Muscle layer of colon (tissue), 2 donors: ENCODE measurements at regions not wholly inside any gene's neighbourhood (a gene's known extent, or its start where the extent isn't known, plus 50 kb on each side); places are given as distances from the start of the nearest gene placed in this dataset.

Experiments
- H3K27ac ChIP-seq: one replicate; pipeline ENCODE4 v1.7.0; 2013; ENCODE audit warnings: low read depth, mild to moderate bottlenecking, low read length, moderate library complexity
- H3K27me3 ChIP-seq, 2 donors: one replicate each; pipeline ENCODE4 v1.7.0; 2013; ENCODE audit warnings: low read length in 2 of 2, mild to moderate bottlenecking in 2 of 2; ENCODE audit not compliant: insufficient read depth in 2 of 2, control insufficient read depth in 1 of 2
- H3K36me3 ChIP-seq: one replicate; pipeline ENCODE4 v1.7.0; 2013; ENCODE audit warnings: mild to moderate bottlenecking, low read length; ENCODE audit not compliant: insufficient read depth
- H3K4me1 ChIP-seq: one replicate; pipeline ENCODE4 v1.7.0; 2013; ENCODE audit warnings: mild to moderate bottlenecking, low read length; ENCODE audit not compliant: insufficient read depth
- H3K4me3 ChIP-seq, 2 donors: one replicate each; pipeline ENCODE4 v1.7.0; 2013; ENCODE audit warnings: low read length in 2 of 2, low read depth in 1 of 2, mild to moderate bottlenecking in 1 of 2, moderate library complexity in 1 of 2
- H3K9ac ChIP-seq: one replicate; pipeline ENCODE4 v1.7.0; 2013; ENCODE audit warnings: low read length
- H3K9me3 ChIP-seq: one replicate; pipeline ENCODE4 v1.7.0; 2013; ENCODE audit warnings: mild to moderate bottlenecking, low read length
- donor health status: abdominal sarcoma.
- donor health status: Adenocarcinoma of cecum.

DNA sequence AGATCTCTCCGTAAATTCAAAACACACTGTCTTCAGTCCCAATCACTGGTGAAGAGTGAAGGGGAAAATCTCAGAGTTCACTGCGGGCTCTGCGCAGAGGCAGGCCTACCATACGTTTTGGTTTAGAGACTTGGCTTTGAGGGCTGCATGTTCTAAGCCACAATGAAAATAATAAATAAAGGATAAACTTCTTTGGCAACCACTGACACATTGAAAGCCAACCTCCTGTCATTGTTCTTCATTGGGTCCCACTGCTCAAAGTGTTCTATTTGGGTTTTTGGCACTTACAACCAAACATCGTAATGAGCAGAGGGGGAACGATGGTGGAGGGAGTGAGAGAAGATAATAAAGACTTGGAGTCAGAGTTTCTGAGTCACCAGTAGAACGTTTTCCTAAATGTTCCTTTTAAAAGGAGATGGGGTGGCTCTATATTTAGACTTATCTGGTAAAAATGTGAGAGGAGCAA is 472.9 kb downstream of the SOX6 start:
- no peaks in the 10 kb centered on the region for H3K9me3 ChIP-seq
- H3K27me3 ChIP-seq = no peaks in the 10 kb centered on the region
- H3K36me3 ChIP-seq = no peaks in the 10 kb centered on the region
- H3K4me1 ChIP-seq = peaks cover 6% of the 10 kb centered on the region
- H3K27ac ChIP-seq = no peak overlapping the region
- H3K4me3 ChIP-seq = no peak overlapping the region
- no peak overlapping the region for H3K9ac ChIP-seq

DNA sequence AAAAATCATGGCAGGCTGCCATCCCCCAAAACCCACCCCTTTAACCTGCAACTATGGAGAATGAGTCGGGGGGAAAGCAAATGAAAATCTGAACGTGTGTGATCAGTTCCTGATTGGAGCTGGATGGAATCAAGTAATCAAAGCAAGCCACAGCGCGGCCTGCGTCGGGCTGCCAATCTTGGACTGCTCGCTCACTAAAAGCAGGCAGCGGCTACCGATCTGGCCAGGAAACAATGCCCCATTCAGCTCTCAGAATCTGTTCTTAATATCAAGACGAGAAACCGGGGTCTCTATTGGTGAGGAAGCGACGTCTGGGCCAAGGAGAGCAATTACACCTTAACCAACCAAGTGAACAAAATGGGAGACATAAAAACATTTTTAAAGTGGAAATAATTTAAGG is 472.2 kb downstream of the SOX6 start:
- H3K9me3 ChIP-seq = no peaks in the 10 kb centered on the region
- no peak overlapping the region for H3K4me3 ChIP-seq
- peaks cover 6% of the 10 kb centered on the region for H3K4me1 ChIP-seq
- no peak overlapping the region for H3K27ac ChIP-seq
- no peaks in the 10 kb centered on the region for H3K27me3 ChIP-seq
- no peak overlapping the region for H3K9ac ChIP-seq
- no peaks in the 10 kb centered on the region for H3K36me3 ChIP-seq

DNA sequence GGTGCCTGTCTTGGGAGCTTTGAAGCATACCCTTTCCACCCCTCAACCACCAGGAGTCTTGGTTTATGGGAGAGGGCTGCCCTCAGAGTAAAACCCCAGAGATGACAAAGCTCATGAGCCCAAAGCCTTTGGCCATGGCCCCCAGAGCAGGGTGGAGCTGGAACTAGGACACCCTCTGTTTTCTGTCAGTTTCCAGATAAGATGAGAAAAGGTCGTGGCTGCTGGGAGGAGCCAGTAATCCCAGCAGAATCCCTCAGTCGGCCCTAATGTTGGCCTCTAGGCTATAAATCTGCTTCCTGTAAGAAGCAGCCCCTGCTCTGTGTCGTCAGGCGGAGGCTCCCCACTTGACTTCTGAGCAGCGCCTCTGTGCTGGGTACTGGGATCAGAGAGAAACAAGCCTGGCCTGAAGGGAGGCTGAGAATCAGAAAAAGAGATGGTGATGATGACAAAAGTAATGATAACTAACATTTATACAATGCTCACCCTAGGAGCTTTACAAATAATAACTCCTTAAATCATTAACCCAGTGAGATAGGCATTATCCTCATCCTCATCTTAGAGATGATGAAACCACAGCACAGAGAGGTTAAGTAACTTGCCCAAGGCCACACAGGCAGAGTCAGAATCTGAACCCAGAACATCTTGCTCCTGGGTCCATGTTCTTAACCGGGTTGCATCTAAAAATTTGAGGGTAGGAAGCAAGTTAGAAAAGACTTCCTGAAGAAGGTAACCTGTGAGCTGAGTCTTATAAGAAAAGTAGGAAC is 471.4 kb downstream of the SOX6 start:
- no peaks in the 10 kb centered on the region for H3K36me3 ChIP-seq
- H3K9ac ChIP-seq = no peak overlapping the region
- H3K4me3 ChIP-seq = no peak overlapping the region
- H3K9me3 ChIP-seq = no peaks in the 10 kb centered on the region
- H3K27me3 ChIP-seq = no peaks in the 10 kb centered on the region
- H3K27ac ChIP-seq = no peak overlapping the region
- peaks cover 6% of the 10 kb centered on the region for H3K4me1 ChIP-seq

DNA sequence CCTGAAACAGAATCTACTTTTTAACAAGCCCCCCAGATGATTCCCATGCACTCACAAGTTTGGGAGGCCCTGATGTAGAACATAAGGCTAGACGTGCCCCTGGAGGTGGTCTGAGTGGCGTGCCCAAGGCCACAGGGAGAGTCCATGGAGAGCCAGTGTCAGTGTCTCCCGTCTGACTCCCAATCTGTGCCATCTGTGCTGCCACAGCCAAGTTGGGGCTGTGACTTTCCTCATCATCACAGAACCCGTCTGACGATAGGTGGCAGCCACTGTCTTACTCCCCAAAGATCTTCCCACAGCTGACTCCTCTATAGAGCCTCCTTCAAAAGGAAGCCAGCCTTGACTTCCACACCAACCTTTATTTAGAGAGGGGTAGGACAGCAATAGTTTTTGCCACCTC is 470.5 kb downstream of the SOX6 start:
- Histone ChIP-seq H3K27me3 (no peaks in the 10 kb centered on the region), H3K9me3 (no peaks in the 10 kb centered on the region), H3K9ac (no peak overlapping the region), H3K36me3 (no peaks in the 10 kb centered on the region), H3K4me3 (no peak overlapping the region), H3K4me1 (peaks cover 6% of the 10 kb centered on the region), H3K27ac (no peak overlapping the region)

DNA sequence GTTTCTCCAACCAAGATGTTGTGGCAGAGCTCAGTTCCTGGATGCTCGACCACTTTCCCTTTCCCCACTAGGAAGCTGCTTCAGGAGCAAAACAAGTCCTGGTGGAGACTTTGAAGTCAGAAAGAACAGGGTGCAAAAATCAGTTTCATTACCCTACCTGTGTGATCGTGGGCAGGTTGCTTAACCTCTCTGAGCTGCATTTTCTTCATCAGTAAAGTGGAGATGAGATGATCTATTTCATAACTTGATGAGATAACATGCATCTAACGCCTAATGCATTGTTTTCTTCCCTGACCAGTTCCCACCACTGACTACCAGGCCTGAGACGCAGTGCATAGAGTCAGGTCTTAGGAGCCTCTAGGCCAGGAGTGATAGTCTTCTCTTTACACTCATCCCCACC is 470.0 kb downstream of the SOX6 start:
- H3K36me3 ChIP-seq = no peaks in the 10 kb centered on the region
- H3K27me3 ChIP-seq = peaks cover 0 to under 1% of the 10 kb centered on the region in 2 donors
- no peak overlapping the region for H3K9ac ChIP-seq
- no peaks in the 10 kb centered on the region for H3K9me3 ChIP-seq
- no peak overlapping the region for H3K4me3 ChIP-seq
- no peak overlapping the region for H3K27ac ChIP-seq
- H3K4me1 ChIP-seq = peaks cover 6% of the 10 kb centered on the region

DNA sequence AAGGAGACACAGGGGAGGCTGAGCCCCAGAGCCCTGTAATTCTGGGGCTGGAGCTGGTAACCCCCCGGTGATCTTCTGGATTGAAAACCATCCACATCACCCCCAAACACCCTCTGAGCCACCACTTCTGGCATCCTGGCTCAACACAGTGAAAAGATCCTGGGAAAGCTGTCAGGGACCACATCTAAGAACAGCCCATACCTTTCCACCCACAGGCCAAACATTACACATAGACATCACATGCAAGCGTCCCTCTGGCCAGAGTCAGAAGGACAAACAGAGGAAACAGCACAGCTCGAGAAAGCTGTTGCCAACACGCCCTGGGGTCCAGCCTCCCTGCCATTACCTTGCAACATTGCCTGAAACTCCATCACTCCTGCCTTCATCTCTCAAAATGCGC is 469.5 kb downstream of the SOX6 start:
- no peak overlapping the region for H3K27ac ChIP-seq
- H3K27me3 ChIP-seq = peaks cover 0 to 4% of the 10 kb centered on the region in 2 donors
- H3K9me3 ChIP-seq = no peaks in the 10 kb centered on the region
- no peaks in the 10 kb centered on the region for H3K36me3 ChIP-seq
- peaks cover 6% of the 10 kb centered on the region for H3K4me1 ChIP-seq
- no peak overlapping the region for H3K4me3 ChIP-seq
- no peak overlapping the region for H3K9ac ChIP-seq

DNA sequence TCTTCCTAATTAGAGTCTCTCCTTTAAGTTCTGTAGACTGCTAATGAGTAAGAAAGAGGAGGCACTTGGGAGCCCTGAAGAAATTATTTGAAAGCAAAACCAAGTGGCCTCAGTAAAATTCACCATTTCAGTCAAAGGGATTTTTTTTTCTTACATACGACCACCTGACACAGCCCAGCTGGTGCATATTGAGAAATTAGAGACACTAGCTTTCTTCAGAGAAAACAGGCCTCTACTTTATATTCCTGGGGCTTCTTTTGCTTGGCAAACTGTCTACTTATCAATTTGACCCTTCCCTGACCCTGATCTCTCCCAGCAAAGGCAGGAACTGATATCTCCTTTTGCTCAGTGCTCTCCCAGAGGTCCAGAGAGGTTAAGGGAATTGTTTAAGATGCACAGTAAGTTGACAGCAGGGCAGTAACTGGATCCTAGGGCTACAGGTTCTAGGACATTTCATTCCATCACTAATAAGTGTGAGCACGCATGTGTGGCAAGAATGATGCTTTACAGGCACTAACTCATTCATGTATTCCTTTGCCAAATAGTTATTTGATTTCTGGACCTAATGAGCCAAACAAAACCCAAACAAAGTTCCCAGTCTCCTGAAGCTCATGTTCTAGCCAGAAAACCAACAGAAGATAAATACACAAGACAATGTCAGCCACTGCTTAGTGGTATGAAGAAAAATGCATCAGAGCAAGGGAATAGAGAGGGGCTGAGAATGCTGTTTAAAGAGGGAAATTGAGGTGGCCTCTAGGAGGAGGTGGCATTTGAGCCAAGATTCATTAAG is 467.6 kb downstream of the SOX6 start:
- H3K36me3 ChIP-seq = no peaks in the 10 kb centered on the region
- H3K27ac ChIP-seq = no peak overlapping the region
- no peak overlapping the region for H3K9ac ChIP-seq
- peaks cover 17% of the 10 kb centered on the region for H3K4me1 ChIP-seq
- peaks cover 0 to 4% of the 10 kb centered on the region in 2 donors for H3K27me3 ChIP-seq
- H3K4me3 ChIP-seq = no peak overlapping the region
- H3K9me3 ChIP-seq = no peaks in the 10 kb centered on the region

DNA sequence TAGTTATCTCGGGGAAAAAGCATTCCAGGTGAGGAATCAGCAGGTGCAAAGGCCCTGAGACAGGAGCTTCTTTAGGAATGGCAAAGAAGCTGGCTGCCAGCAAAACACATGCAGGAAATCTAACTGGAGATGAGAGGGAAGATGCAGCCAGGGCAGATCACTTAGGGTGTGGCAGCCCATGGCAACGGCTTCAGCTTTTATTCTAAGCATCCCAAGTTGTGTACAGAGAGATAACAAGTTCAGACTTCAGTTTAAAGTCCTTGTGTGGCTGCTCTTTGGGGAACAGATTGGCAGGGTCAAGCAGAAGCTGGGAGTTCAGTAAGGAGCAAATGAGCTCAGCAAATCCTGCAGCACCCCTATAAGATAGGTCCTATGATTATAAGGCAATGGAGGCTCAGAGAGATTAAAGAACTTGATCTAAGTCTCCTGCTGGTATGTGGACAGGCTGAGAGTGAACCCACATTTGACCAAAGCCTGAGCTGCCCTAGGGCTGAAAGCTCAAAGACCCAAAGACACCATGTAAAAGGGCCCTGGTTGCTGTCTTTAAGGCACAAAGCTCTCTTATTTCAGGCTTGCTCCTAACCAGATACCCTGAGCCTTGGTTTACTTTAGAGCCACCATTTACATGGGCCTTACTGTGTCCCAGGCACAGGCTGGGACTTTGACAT is 466.8 kb downstream of the SOX6 start:
- Histone ChIP-seq H3K27me3 (peaks cover 0 to 4% of the 10 kb centered on the region in 2 donors), H3K9me3 (no peaks in the 10 kb centered on the region), H3K27ac (no peak overlapping the region), H3K4me3 (no peak overlapping the region), H3K9ac (no peak overlapping the region), H3K4me1 (peaks cover 17% of the 10 kb centered on the region), H3K36me3 (no peaks in the 10 kb centered on the region)

DNA sequence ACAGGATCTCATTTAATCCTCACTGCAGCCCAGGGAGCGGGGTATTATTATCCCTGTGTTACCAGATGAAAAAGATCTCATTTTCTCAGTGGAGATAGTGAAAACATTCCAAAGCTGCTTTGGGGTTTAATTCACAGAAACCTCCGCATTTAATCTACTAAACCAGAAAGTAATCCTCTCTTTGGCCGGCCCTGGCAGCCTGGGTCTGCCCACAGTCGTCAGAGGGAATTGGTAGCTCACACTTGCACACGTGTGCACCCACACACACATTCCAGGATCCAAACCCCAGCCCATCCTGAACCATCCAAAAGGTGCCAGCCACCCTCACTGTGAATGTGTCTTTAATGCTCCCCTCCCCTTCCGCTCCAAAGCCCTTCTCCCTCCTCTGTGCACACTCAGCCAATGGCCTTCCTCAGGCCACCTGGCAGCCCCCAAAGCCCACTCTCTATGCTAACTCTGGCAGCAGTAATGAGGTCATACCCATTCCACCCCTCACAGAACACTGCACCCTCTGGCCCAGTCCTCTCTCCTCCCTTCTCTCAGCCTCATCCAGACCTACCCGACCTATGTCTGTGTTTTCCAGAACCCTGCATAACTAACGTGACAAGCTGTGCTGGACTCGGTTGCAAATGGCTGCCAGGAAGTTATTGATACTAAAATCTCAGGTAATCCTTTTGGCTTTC is 466.2 kb downstream of the SOX6 start:
- Histone ChIP-seq H3K27me3 (peaks cover 0 to 4% of the 10 kb centered on the region in 2 donors), H3K9me3 (no peaks in the 10 kb centered on the region)

DNA sequence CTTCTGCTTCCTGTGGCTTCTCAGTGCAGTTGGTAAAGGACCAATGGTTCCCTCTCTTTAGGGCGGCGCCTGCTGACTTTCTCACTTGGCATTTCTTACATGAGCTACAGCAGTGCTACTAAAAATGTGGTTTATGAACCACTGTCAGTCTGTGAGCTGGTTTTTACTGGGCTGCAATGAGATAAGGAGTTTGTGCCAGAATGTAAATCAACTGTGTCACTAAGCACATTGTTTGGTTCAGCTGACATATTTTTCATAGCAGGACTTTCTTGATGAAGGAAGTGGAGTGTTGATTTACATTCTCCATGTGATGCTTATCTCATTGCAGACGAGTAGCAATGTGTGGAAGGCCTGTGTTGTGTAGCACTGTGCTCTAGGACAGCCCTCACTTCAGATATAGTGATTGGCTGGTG is 463.3 kb downstream of the SOX6 start:
- Histone ChIP-seq H3K9me3 (no peaks in the 10 kb centered on the region), H3K9ac (no peak overlapping the region), H3K4me1 (peaks cover 11% of the 10 kb centered on the region), H3K27me3 (peaks cover 0 to 4% of the 10 kb centered on the region in 2 donors), H3K4me3 (no peak overlapping the region), H3K27ac (no peak overlapping the region), H3K36me3 (no peaks in the 10 kb centered on the region)

More for the DNA sequence above, 466.2 kb downstream of the SOX6 start:
- Histone ChIP-seq H3K36me3 (no peaks in the 10 kb centered on the region), H3K4me1 (peaks cover 11% of the 10 kb centered on the region), H3K27ac (no peak overlapping the region), H3K9ac (no peak overlapping the region), H3K4me3 (no peak overlapping the region)

DNA sequence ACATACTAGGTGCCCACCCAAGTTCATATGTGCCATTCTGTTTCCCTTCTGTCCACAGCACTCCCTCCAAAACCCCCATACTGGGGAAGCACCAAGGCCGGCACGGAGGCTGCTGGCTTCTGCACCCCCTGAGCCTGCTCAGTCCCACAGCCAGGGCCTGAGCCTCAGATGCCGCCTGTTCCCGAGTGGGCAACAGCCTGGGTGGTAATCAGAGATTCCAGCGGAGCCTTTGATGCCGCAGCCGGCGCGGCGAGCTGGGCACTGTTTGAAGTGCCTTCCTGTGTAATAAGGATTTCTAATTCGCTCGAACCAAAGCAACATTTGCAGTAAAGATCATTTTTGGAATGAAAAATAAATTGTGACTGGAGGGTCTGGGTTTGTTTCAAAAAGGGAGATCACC is 460.3 kb downstream of the SOX6 start:
- H3K4me3 ChIP-seq = no peak overlapping the region
- peaks cover 11% of the 10 kb centered on the region for H3K4me1 ChIP-seq
- no peak overlapping the region for H3K9ac ChIP-seq
- H3K9me3 ChIP-seq = no peaks in the 10 kb centered on the region
- H3K27ac ChIP-seq = no peak overlapping the region
- H3K27me3 ChIP-seq = peaks cover 0 to 4% of the 10 kb centered on the region in 2 donors
- no peaks in the 10 kb centered on the region for H3K36me3 ChIP-seq
